HG03469 (cell line): ENCODE measurements at regions not wholly inside any gene's neighbourhood (a gene's known extent, or its start where the extent isn't known, plus 50 kb on each side); places are given as distances from the start of the nearest gene placed in this dataset.

ENCODE experiments used
- ATAC-seq: cut with Tn5 transposase; IDR thresholded peaks from one replicate; pipeline ENCODE4 v1.9.1; 2021; ENCODE audit warnings: mild to moderate bottlenecking, moderate library complexity, moderate number of reproducible peaks; ENCODE audit not compliant: unreplicated experiment

- ATAC-seq: no peak
Measured at GRCh38 chr22:23415490-23415851, 164.6 kb downstream of the IGLL1 start.

GRCh38 chr22:23414727-23415489, 165.2 kb downstream of the IGLL1 start:
- no peak for ATAC-seq

GRCh38 chr22:23411739-23412138, 168.4 kb downstream of the IGLL1 start:
- no peak for ATAC-seq

- ATAC-seq: no peak
Measured at GRCh38 chr22:23410411-23410810, 169.7 kb downstream of the IGLL1 start.

GRCh38 chr22:23409976-23410375, 170.1 kb downstream of the IGLL1 start:
- no peak for ATAC-seq

- no peak for ATAC-seq
Measured at GRCh38 chr22:23408321-23408720, 171.8 kb downstream of the IGLL1 start.

- ATAC-seq: no peak
Measured at GRCh38 chr22:23405366-23405851, 174.7 kb downstream of the IGLL1 start.

GRCh38 chr22:23404689-23405365, 175.3 kb downstream of the IGLL1 start:
- no peak for ATAC-seq

- no peak for ATAC-seq
Measured at GRCh38 chr22:23403720-23404688, 176.1 kb downstream of the IGLL1 start.

- no peak for ATAC-seq
Measured at GRCh38 chr22:23403152-23403719, 176.9 kb downstream of the IGLL1 start.

GRCh38 chr22:23402275-23403151, 177.6 kb downstream of the IGLL1 start:
- peak; percentile 46 for ATAC-seq

GRCh38 chr22:23401910-23402274, 178.2 kb downstream of the IGLL1 start:
- no peak for ATAC-seq

GRCh38 chr22:23401111-23401909, 178.8 kb downstream of the IGLL1 start:
- no peak for ATAC-seq

GRCh38 chr22:23400286-23400981, 179.7 kb downstream of the IGLL1 start:
- ATAC-seq: no peak

- ATAC-seq: no peak
Measured at GRCh38 chr22:23399367-23400285, 180.5 kb downstream of the IGLL1 start.

- no peak for ATAC-seq
Measured at GRCh38 chr22:23398701-23399366, 181.3 kb downstream of the IGLL1 start.
